Natural killer cell (primary cell): ENCODE measurements at regions not wholly inside any gene's neighbourhood (a gene's known extent, or its start where the extent isn't known, plus 50 kb on each side); places are given as distances from the start of the nearest gene placed in this dataset.

Experiments
- ATAC-seq, 3 donors: fragments of 150-1000 bp in 2 of 3; fragments of 200-7000 bp in 1 of 3; cut with Tn5 transposase; 1 replicate in 1 of 3; 2 replicates in 2 of 3; pipeline ENCODE4 v1.10.0; 2021; ENCODE audit warnings: mild to moderate bottlenecking in 2 of 3, moderate library complexity in 2 of 3
- DNase-seq, 2 donors: peaks; one replicate each; pipeline versions ENCODE4 v3.0.0 to v3.0.0-alpha.2; 2013 to 2021; ENCODE audit warnings: mixed read lengths in 1 of 2
- H3K27ac ChIP-seq: one replicate; pipeline ENCODE4 v1.5.1; 2013; ENCODE audit warnings: mild to moderate bottlenecking, low read length
- H3K27me3 ChIP-seq: one replicate; pipeline ENCODE4 v1.6.1; 2013; ENCODE audit warnings: low read length; ENCODE audit not compliant: control insufficient read depth, insufficient read depth
- H3K36me3 ChIP-seq: one replicate; pipeline ENCODE4 v1.6.1; 2013; ENCODE audit warnings: low read length; ENCODE audit not compliant: control insufficient read depth, insufficient read depth
- H3K4me1 ChIP-seq: one replicate; pipeline ENCODE4 v1.6.1; 2013; ENCODE audit warnings: low read length; ENCODE audit not compliant: control insufficient read depth, insufficient read depth
- H3K4me3 ChIP-seq: one replicate; pipeline ENCODE4 v1.5.1; 2013; ENCODE audit warnings: low read length
- H3K9me3 ChIP-seq: one replicate; pipeline ENCODE4 v1.6.1; 2013; ENCODE audit warnings: low read length; ENCODE audit not compliant: control insufficient read depth, insufficient read depth
- H3K27ac Mint-ChIP-seq, 2 donors: one replicate each; pipeline ENCODE4 v1.8.0; 2022; ENCODE audit warnings: mild to moderate bottlenecking in 2 of 2, mixed read lengths in 2 of 2, moderate library complexity in 1 of 2
- H3K27me3 Mint-ChIP-seq, 2 donors: one replicate each; pipeline ENCODE4 v1.8.0; 2022; ENCODE audit warnings: low read depth in 2 of 2, mixed read lengths in 2 of 2
- H3K36me3 Mint-ChIP-seq: one replicate; pipeline ENCODE4 v1.8.0; 2022; ENCODE audit warnings: mixed read lengths
- H3K4me1 Mint-ChIP-seq, 2 donors: one replicate each; pipeline ENCODE4 v1.8.0; 2022; ENCODE audit warnings: mixed read lengths in 2 of 2
- H3K4me3 Mint-ChIP-seq: one replicate; pipeline ENCODE4 v1.8.0; 2022; ENCODE audit warnings: mild to moderate bottlenecking, moderate library complexity, mixed read lengths
- H3K9me3 Mint-ChIP-seq, 2 donors: one replicate each; pipeline ENCODE4 v1.8.0; 2022; ENCODE audit warnings: mixed read lengths in 2 of 2
- WGBS: methylation state at CpG from one replicate; pipeline ENCODE4 v1.1.7; 2013; ENCODE audit warnings: missing lambda C conversion rate; ENCODE audit not compliant: insufficient coverage; 5-methylcytosine and 5-hydroxymethylcytosine counted together
- intact Hi-C: fragments of 100-400 bp; cut with micrococcal nuclease; formaldehyde crosslinking; loops from one replicate; pipeline ENCODE4 v1.14.2; 2022
- TF ChIP-seq, protein P1 (sequence below): fragments of 200-600 bp; IDR thresholded peaks from one replicate; pipeline ENCODE4 v1.8.0; 2022; ENCODE audit warnings: antibody characterized with exemption

GRCh38 chr5:120767178-120767820, 303.2 kb downstream of the PRR16 start:
- TF ChIP-seq, protein P1, sequence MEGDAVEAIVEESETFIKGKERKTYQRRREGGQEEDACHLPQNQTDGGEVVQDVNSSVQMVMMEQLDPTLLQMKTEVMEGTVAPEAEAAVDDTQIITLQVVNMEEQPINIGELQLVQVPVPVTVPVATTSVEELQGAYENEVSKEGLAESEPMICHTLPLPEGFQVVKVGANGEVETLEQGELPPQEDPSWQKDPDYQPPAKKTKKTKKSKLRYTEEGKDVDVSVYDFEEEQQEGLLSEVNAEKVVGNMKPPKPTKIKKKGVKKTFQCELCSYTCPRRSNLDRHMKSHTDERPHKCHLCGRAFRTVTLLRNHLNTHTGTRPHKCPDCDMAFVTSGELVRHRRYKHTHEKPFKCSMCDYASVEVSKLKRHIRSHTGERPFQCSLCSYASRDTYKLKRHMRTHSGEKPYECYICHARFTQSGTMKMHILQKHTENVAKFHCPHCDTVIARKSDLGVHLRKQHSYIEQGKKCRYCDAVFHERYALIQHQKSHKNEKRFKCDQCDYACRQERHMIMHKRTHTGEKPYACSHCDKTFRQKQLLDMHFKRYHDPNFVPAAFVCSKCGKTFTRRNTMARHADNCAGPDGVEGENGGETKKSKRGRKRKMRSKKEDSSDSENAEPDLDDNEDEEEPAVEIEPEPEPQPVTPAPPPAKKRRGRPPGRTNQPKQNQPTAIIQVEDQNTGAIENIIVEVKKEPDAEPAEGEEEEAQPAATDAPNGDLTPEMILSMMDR = no peak
- H3K4me3 ChIP-seq = no peak overlapping the region
- WGBS = 67% methylated on average over 1 of the region's 1 CpG
- no peaks in the 10 kb centered on the region for H3K36me3 ChIP-seq
- no peaks in the 10 kb centered on the region for H3K27me3 ChIP-seq
- H3K27ac ChIP-seq = no peak overlapping the region
- DNase-seq (no peak), ATAC-seq (no peak)
- no peaks in the 10 kb centered on the region for H3K27me3 Mint-ChIP-seq
- H3K9me3 ChIP-seq = no peaks in the 10 kb centered on the region
- no peaks in the 10 kb centered on the region for H3K4me1 ChIP-seq
- H3K4me1 Mint-ChIP-seq = no peaks in the 10 kb centered on the region
- no peak overlapping the region for H3K4me3 Mint-ChIP-seq
- intact Hi-C loops = no loop called here
- H3K9me3 Mint-ChIP-seq = peaks cover 9 to 10% of the 10 kb centered on the region in 2 donors
- H3K36me3 Mint-ChIP-seq = peaks cover 6% of the 10 kb centered on the region
- H3K27ac Mint-ChIP-seq = no peak overlapping the region

DNA sequence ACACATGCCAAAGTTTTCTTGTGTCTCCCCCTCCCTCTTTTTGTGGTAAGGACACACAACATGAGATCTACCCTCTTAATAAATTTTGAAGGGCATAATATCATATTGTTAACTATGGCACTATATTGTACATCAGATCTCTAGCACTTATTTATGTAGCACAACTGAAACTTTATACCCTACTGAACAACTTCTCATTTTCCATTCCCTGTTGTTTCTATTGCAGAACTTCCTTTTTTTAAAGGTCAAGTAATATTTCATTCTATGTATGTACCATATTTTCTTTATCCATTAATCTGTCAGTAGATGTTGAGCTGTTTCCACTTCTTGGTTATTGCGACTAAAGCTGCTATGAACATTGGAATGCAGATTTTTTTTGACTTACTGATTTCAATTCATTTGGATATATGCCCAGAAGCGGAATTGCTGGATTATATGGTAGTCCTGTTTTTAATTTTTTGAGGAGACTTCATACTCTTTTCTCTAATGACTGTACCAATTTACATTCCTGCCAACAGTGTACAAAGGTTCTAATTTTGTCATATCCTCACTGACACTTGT, 305.3 kb downstream of the PRR16 start:
- DNase-seq (no peak), ATAC-seq (no peak)
- Mint-ChIP-seq H3K36me3 (no peaks in the 10 kb centered on the region), H3K4me3 (no peak overlapping the region), H3K9me3 (peaks cover 5 to 11% of the 10 kb centered on the region in 2 donors), H3K4me1 (no peaks in the 10 kb centered on the region), H3K27ac (no peak overlapping the region), H3K27me3 (no peaks in the 10 kb centered on the region)
- Histone ChIP-seq H3K9me3 (no peaks in the 10 kb centered on the region), H3K4me1 (no peaks in the 10 kb centered on the region), H3K27me3 (no peaks in the 10 kb centered on the region), H3K36me3 (no peaks in the 10 kb centered on the region), H3K4me3 (no peak overlapping the region), H3K27ac (no peak overlapping the region)
- WGBS = 60% methylated on average over 1 of the region's 2 CpGs
- TF ChIP-seq, protein P1 = no peak
- intact Hi-C loops = no loop called here

- ATAC-seq (no peak), DNase-seq (no peak)
- Mint-ChIP-seq H3K27me3 (no peaks in the 10 kb centered on the region), H3K4me3 (no peak overlapping the region), H3K4me1 (no peaks in the 10 kb centered on the region), H3K9me3 (peaks cover 10 to 11% of the 10 kb centered on the region in 2 donors), H3K27ac (no peak overlapping the region), H3K36me3 (no peaks in the 10 kb centered on the region)
- Histone ChIP-seq H3K4me1 (no peaks in the 10 kb centered on the region), H3K27me3 (no peaks in the 10 kb centered on the region), H3K4me3 (no peak overlapping the region), H3K36me3 (no peaks in the 10 kb centered on the region), H3K9me3 (no peaks in the 10 kb centered on the region), H3K27ac (no peak overlapping the region)
- no CpG with 5 or more reads among the region's 1 CpG for WGBS
- TF ChIP-seq, protein P1 = no peak
- intact Hi-C loops = no loop called here
Measured at GRCh38 chr5:120771202-120771601, 307.1 kb downstream of the PRR16 start.
